Effector memory CD8-positive, alpha-beta T cell (primary cell): ENCODE measurements at regions not wholly inside any gene's neighbourhood (a gene's known extent, or its start where the extent isn't known, plus 50 kb on each side); places are given as distances from the start of the nearest gene placed in this dataset.

Experiments
- ATAC-seq: fragments of 150-1000 bp; cut with Tn5 transposase; replicated peaks from 2 replicates; pipeline ENCODE4 v1.10.0; 2021; ENCODE audit warnings: mild to moderate bottlenecking, moderate library complexity
- DNase-seq, 3 experiments: peaks; one replicate each; pipeline ENCODE4 v3.0.0; 2021
- H3K27ac Mint-ChIP-seq, 2 donors: one replicate each; pipeline ENCODE4 v1.8.0; 2022; ENCODE audit warnings: mild to moderate bottlenecking in 2 of 2, mixed read lengths in 2 of 2, moderate library complexity in 2 of 2
- H3K27me3 Mint-ChIP-seq, 2 donors: one replicate each; pipeline ENCODE4 v1.8.0; 2022; ENCODE audit warnings: mixed read lengths in 2 of 2
- H3K36me3 Mint-ChIP-seq: one replicate; pipeline ENCODE4 v1.8.0; 2022; ENCODE audit warnings: mild to moderate bottlenecking, moderate library complexity, mixed read lengths; ENCODE audit not compliant: insufficient read depth
- H3K4me1 Mint-ChIP-seq, 2 donors: one replicate each; pipeline ENCODE4 v1.8.0; 2022; ENCODE audit warnings: low read depth in 2 of 2, mixed read lengths in 2 of 2
- H3K4me3 Mint-ChIP-seq, 2 donors: one replicate each; pipeline ENCODE4 v1.8.0; 2022; ENCODE audit warnings: mild to moderate bottlenecking in 2 of 2, mixed read lengths in 2 of 2, moderate library complexity in 2 of 2
- H3K9me3 Mint-ChIP-seq, 2 donors: one replicate each; pipeline ENCODE4 v1.8.0; 2022; ENCODE audit warnings: mixed read lengths in 2 of 2

DNA sequence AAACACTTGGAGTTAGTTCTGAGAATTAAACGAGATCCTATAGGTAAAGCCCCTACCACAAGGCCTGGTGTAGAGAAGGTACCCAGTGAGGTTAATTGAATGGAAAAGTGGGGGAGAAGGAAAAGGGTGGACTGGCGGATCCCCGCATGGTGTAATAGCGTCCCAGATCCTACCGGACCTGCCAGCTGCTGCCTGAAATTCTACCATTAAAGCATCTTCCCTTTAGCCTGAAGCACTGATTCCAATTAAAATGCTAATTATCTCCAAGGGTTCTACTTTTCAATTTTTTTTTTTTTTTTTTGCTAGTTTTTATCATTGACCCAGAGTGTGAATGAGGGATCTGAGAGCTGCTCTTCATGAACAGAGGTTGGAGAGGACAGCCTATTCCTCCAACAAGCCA lies 237.9 kb downstream of the TLE3 start:
- Mint-ChIP-seq H3K9me3 (no peaks in the 10 kb centered on the region), H3K4me1 (peaks cover 5% of the 10 kb centered on the region in 2 donors), H3K36me3 (no peaks in the 10 kb centered on the region), H3K27ac (no peak overlapping the region), H3K27me3 (peaks cover 4 to 29% of the 10 kb centered on the region in 2 donors), H3K4me3 (no peak overlapping the region)
- DNase-seq: no peak
- no peak for ATAC-seq

DNA sequence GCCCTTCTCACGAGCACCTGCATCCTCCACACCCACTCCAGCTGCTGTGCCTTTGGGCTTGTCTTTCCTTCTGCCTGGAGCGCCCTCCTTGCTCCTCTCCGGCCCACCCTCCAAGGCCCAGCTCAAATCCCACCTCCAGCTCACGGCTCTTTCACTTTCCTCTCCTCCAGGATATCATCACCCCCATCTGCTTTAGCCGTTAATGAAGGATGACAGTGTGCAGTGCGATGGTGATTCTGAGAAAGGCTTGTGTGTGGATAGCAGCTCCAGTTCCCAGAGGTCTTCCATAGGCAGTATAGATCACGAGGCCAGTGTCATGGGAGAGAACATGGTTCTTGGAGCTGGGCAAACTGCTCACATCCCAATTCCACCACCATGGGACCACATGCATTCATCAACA lies 237.4 kb downstream of the TLE3 start:
- Mint-ChIP-seq H3K36me3 (no peaks in the 10 kb centered on the region), H3K4me3 (no peak overlapping the region), H3K9me3 (no peaks in the 10 kb centered on the region), H3K4me1 (peaks cover 5% of the 10 kb centered on the region in 2 donors), H3K27ac (no peak overlapping the region), H3K27me3 (peaks cover 4 to 29% of the 10 kb centered on the region in 2 donors)
- ATAC-seq (no peak), DNase-seq (no peak)

DNA sequence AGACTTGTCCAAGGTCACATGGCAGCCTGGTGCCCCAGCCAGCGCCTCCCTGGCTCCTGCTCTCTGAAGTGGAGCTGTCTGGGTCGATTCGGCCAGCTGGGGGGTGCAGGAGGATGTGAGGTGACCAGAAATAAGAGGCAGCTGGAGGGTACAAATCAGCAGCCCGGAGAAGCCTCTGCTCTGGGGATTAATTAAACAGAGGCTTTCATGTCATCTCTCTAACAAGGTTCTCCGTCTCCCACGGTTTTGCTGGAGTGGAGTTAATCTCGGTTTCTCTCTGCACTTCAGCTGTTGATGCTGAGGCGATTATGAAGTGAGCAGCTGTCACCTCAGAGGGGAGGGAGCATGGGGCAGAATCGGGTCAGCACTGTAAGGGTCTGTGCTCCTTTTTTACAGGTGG lies 236.8 kb downstream of the TLE3 start:
- Mint-ChIP-seq H3K4me1 (peaks cover 5% of the 10 kb centered on the region in 2 donors), H3K27me3 (peaks cover 4 to 29% of the 10 kb centered on the region in 2 donors), H3K4me3 (no peak overlapping the region), H3K27ac (no peak overlapping the region), H3K36me3 (no peaks in the 10 kb centered on the region), H3K9me3 (no peaks in the 10 kb centered on the region)
- ATAC-seq (no peak), DNase-seq (no peak)

DNA sequence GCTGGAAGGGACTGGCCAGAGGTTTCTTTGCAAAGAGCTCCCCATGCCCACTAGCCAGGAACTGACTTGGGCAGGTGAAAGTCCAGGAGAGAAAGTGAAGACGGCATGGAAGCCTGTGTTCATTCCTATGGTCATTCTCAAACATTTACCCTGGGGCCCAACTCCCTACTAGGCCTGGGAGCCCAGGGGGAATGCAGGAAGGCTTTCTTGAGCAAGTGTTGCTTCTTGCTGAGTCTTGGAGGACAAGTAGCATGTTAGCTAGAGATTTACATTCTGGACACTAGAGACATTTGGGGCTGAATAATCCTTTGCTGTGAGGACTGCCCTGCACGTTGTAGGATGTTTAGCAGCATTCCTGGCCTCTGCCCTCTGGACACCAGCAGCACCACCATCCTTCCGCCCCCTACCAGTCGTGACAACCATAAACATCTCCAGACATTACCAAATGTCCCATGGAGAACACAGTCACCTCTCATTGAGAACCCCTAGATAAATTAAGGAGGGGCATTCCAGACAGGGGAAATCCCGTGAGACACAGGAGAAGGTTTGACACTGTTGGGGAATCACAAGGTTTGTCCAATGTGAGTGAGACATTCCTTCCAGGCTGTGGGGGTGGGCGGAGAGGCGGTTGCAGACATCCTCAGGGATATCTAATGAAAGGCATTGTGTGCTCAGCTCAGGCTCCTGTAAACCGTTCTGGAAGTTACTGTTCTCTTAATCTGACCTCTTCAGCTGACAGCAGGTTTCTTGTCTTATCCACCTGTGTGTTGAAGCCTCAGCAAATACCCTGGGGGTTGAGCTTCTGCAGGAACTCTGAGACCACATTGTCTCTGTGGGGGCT lies 236.2 kb downstream of the TLE3 start:
- no peaks in the 10 kb centered on the region for H3K36me3 Mint-ChIP-seq
- peaks cover 4 to 29% of the 10 kb centered on the region in 2 donors for H3K27me3 Mint-ChIP-seq
- no peaks in the 10 kb centered on the region for H3K9me3 Mint-ChIP-seq
- ATAC-seq (no peak), DNase-seq (no peak)
- H3K4me3 Mint-ChIP-seq: no peak overlapping the region
- no peak overlapping the region for H3K27ac Mint-ChIP-seq
- H3K4me1 Mint-ChIP-seq: peaks cover 5% of the 10 kb centered on the region in 2 donors

DNA sequence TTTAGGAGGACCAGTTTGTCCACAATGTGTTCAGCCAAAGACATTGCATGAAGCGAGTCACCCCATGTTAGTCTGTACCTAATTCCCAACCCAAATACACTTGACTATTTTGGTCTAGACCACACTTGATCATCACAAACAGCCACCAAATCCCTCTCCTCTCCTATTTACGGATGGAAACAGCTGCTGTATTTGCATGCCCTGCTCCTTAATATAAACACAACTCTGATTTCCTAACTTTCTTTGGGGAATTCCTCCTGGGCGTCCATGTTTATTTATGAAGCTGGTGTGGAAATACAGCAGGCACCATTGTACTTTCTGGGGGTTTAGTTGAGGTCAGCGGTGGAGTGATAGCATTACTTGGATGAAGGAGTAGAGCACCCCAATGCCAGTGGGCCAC lies 235.2 kb downstream of the TLE3 start:
- H3K9me3 Mint-ChIP-seq: no peaks in the 10 kb centered on the region
- H3K27me3 Mint-ChIP-seq: peaks cover 4 to 28% of the 10 kb centered on the region in 2 donors
- peaks cover 5% of the 10 kb centered on the region in 2 donors for H3K4me1 Mint-ChIP-seq
- H3K4me3 Mint-ChIP-seq: no peak overlapping the region
- ATAC-seq: no peak
- no peaks in the 10 kb centered on the region for H3K36me3 Mint-ChIP-seq
- no peak overlapping the region for H3K27ac Mint-ChIP-seq
- no peak for DNase-seq

DNA sequence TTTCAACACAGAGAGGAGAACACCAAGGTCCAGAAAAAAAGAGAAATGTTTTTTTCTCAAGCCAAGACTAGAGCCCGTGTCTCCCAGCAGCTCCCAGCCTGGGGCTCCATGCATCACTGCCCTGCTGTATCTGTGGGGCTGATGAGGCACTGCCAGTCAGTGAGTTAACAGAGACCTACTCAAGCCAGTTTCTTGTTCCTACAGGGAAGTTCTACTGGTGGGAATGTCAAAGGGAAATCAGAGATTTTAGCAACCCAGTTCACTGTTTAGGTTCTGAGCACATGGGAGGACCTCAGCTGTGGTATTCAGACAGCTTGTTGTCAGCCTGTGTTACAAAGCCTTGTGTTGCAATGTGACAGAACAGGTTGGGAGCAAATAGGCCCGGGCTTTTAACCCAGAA lies 234.3 kb downstream of the TLE3 start:
- Mint-ChIP-seq H3K4me3 (no peak overlapping the region), H3K27ac (no peak overlapping the region), H3K27me3 (peaks cover 4 to 21% of the 10 kb centered on the region in 2 donors), H3K36me3 (no peaks in the 10 kb centered on the region), H3K9me3 (no peaks in the 10 kb centered on the region), H3K4me1 (no peaks in the 10 kb centered on the region)
- ATAC-seq (no peak), DNase-seq (no peak)

DNA sequence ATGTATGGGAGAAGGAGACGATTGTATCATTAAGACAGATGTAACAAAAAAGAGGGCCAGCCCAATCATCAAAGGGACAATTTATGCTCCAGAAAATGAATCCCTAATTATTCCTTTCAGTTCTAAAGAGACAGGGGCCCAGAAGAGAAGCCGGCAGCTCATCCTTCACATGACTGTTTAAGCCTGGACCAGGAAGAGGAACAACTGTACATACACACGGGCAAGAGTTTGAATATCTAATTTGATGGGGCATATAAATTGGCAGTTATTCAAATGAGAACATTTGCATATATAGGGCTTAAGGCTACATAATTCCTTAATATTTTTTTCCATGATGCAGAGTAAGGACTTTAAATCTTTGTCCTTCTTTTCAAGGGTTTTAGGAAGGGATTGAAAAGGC lies 232.3 kb downstream of the TLE3 start:
- H3K27me3 Mint-ChIP-seq: peaks cover 3 to 16% of the 10 kb centered on the region in 2 donors

DNA sequence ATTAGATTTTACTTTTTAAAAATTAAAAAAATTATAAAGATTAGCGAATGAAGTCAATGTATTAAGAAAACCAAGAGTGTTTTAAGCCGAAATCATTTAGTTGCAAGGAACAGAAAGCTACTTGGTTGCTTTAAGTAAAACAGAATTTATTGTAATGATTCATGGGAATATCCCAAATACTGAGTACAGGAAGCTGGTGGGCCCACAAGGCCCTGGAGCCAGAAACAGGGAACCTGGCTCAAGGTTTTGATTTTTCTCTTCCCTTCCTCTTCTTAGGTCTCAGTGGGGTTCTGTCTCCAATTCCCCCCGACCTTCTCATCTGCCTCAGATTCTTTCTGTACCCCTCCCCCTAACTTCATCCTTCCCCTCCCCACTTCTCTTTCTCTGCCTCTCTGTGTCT lies 229.0 kb downstream of the TLE3 start:
- Mint-ChIP-seq H3K36me3 (no peaks in the 10 kb centered on the region), H3K4me1 (no peaks in the 10 kb centered on the region), H3K27me3 (peaks cover 0 to 4% of the 10 kb centered on the region in 2 donors), H3K4me3 (no peak overlapping the region), H3K27ac (no peak overlapping the region), H3K9me3 (no peaks in the 10 kb centered on the region)
- no peak for DNase-seq
- ATAC-seq: no peak

More for the DNA sequence above, 232.3 kb downstream of the TLE3 start:
- no peaks in the 10 kb centered on the region for H3K4me1 Mint-ChIP-seq
- no peaks in the 10 kb centered on the region for H3K36me3 Mint-ChIP-seq
- ATAC-seq (no peak), DNase-seq (no peak)
- no peak overlapping the region for H3K4me3 Mint-ChIP-seq
- no peaks in the 10 kb centered on the region for H3K9me3 Mint-ChIP-seq
- no peak overlapping the region for H3K27ac Mint-ChIP-seq

DNA sequence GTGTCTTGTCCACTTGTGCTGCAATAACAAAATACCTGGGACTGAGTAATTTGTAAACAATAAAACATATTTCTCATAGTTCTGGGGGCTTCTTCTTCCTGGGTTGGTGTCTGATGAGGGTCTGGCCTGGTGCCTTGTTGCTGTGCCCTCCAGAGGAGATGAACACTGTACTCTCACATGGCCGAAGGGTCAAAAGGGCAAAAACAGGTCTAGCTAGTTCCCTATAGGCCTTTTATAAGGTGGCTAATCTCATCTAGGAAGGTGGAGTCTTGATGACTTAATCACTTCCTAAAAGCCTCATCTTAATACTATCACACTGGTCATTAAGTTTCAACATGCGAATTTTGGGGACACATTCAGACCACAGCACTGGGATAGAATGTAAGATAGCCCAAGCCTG lies 228.4 kb downstream of the TLE3 start:
- Mint-ChIP-seq H3K4me3 (no peak overlapping the region), H3K4me1 (no peaks in the 10 kb centered on the region), H3K36me3 (no peaks in the 10 kb centered on the region), H3K27ac (no peak overlapping the region), H3K9me3 (peaks cover 4 to 5% of the 10 kb centered on the region in 2 donors), H3K27me3 (peaks cover 0 to 4% of the 10 kb centered on the region in 2 donors)
- DNase-seq (no peak), ATAC-seq (no peak)

DNA sequence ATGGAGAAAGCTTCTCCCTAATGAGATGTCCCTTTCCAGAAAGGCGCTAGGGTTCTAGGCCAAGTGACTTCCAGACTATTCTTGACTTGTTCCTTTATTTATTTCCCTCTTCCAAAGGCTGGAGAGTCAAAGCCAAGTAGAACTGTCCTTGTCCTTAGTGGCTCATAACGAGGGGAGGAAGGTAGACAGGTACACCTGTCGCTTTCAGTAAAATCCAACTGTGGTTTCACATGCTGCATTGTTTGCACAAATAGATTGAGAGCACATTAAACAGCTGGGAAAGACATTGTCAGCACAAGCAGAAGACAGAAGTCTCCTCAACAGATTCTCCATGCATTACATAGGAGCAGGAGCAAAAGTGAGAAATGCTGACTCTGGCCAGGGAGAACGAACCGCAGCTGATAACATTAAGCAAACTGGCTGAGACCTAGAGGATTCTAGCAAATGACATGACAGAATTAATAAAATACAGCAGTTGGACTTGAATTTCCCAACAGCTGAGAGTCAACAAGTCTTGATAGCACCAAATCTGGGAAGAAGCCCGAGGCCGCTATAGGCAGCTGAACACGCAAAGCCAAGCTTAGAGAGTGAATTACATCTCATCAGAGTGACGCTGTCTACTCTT lies 227.7 kb downstream of the TLE3 start:
- DNase-seq (no peak), ATAC-seq (no peak)
- no peaks in the 10 kb centered on the region for H3K4me1 Mint-ChIP-seq
- peaks cover 0 to 4% of the 10 kb centered on the region in 2 donors for H3K27me3 Mint-ChIP-seq
- peaks cover 4 to 7% of the 10 kb centered on the region in 2 donors for H3K9me3 Mint-ChIP-seq
- no peak overlapping the region for H3K27ac Mint-ChIP-seq
- H3K4me3 Mint-ChIP-seq: no peak overlapping the region
- no peaks in the 10 kb centered on the region for H3K36me3 Mint-ChIP-seq

DNA sequence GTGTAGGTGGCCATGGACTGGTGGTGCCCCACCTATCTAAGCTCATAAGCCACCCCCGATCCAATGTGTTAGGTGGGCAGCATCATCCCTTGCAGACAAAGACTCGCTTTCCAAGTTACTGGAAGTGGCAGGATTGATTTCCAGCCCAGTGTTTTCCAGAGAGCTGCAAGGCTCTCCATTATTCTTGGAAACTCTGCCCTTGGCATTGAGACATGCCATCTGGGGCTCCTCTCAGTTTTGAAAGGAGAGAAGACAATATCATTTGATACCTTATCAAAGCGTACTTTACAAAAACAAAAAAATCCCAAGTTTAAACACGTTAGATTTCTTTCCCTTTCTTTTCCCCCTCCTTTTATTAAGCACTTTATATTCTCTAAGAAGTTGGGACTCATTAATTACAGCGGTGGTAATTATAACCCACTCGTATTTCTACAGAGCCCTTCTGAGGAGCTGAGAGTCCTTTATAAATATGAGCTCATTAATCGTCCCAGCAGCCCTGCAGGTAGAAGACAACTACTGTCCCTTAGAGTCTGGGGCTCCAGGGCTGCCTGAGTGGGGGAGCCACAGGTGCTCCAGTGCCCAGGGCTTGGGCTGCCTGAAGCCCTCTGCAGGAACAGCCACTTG lies 226.1 kb downstream of the TLE3 start:
- DNase-seq (no peak), ATAC-seq (no peak)
- Mint-ChIP-seq H3K4me1 (no peaks in the 10 kb centered on the region), H3K27ac (no peak overlapping the region), H3K27me3 (peaks cover 0 to 4% of the 10 kb centered on the region in 2 donors), H3K9me3 (peaks cover 4 to 7% of the 10 kb centered on the region in 2 donors), H3K36me3 (no peaks in the 10 kb centered on the region), H3K4me3 (no peak overlapping the region)

DNA sequence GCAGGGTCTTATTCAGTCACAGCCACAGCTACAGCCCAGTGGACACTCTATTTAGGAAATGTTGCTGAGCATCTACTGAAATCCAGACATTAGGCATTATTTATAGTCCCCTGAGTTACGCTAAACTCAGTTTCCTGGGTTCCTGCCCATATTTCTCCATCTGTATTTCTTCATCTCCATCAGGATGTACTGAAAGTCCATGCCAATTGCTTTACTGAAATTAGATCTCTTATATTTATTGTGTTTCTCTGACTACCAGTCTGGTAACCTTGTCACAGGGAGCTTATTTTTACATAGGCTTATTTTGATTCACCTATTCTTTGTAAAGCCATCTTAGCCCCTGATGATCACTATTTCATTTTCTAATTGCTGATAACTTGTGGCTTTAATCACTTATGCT lies 223.9 kb downstream of the TLE3 start:
- no peaks in the 10 kb centered on the region for H3K4me1 Mint-ChIP-seq
- DNase-seq (no peak), ATAC-seq (no peak)
- peaks cover 0 to 4% of the 10 kb centered on the region in 2 donors for H3K27me3 Mint-ChIP-seq
- H3K36me3 Mint-ChIP-seq: no peaks in the 10 kb centered on the region
- no peak overlapping the region for H3K27ac Mint-ChIP-seq
- H3K9me3 Mint-ChIP-seq: peaks cover 4 to 7% of the 10 kb centered on the region in 2 donors
- no peak overlapping the region for H3K4me3 Mint-ChIP-seq

DNA sequence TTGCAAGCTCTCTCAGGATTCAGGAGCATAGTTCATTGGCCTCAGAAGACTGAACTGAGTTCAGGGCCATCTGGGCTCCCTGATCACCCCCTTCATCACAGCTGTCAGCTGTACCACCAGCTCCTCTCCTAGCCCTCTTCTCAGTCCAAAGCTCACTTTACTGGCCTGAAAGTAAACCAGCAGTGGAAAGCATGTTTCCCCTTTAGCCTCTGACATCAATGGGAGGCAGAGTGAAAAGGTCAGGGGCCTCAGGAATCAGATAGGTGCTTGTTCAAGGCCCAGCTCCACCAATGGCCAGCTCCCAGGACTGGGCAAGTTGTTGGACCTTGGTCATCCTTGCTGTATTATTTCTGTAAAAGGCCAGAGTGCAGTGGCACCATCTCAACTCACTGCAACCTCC lies 223.4 kb downstream of the TLE3 start:
- DNase-seq (no peak), ATAC-seq (no peak)
- H3K4me1 Mint-ChIP-seq: no peaks in the 10 kb centered on the region
- peaks cover 0 to 4% of the 10 kb centered on the region in 2 donors for H3K27me3 Mint-ChIP-seq
- H3K9me3 Mint-ChIP-seq: peaks cover 4 to 7% of the 10 kb centered on the region in 2 donors
- no peak overlapping the region for H3K4me3 Mint-ChIP-seq
- H3K27ac Mint-ChIP-seq: no peak overlapping the region
- H3K36me3 Mint-ChIP-seq: no peaks in the 10 kb centered on the region
